ENCODE measurements at regions not wholly inside any gene's neighbourhood (a gene's known extent, or its start where the extent isn't known, plus 50 kb on each side); places are given as distances from the start of the nearest gene placed in this dataset.

DNA sequence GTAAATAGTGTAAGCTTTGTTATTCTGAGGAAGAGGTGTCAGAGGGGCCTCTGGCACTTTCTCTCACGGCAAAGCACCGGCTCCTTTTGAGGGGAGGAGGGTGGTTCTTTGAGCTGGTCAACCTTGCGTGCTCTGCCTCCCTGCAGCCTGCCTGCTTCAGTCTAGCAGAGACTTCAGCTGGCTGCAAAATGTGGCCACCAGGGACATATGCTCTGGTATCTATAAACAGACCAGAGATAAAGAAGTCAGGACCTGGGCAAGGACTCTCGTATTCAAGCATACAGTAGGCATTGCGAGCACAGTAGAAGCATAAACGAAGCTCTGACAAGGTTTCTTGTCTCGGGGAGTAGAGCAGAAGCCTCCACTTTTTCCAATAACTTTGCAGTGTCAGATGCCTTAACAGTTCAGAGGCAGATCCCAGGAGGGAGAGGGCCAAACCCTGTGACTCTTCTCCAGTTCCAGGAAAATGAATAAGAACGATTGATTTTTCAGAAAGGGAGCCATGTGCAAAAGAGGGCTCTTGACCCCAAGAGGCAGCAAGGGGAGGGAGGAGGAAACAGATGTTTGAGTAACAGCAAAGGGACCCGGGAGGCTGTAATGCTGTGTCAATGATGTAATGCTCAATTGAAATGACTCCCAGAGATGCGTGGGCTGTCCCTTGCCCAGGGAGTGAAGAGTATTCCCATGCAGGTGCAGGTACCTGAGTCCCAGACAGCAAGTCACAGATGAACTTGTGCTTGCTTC is 57.9 kb upstream of the TEX13D start:
- BruUV-seq (replicated peaks): no TSS peak
- in situ Hi-C loops (cut with MboI; ENCODE audit: low sequenced_read_pairs) (no loop called here), intact Hi-C loops (cut with micrococcal nuclease) (no loop called here), dilution Hi-C loops (cut with HindIII; ENCODE audit: low sequenced_read_pairs, unreplicated experiment) (no loop called here)
- Histone ChIP-seq H2AK9ac (replicated peaks; ENCODE audit: low read depth, low read length, poor library complexity) (no peak overlapping the region), H3K36me3 (ENCODE audit: control insufficient read depth, insufficient read depth, low read length) (no peaks in the 10 kb centered on the region), H4K91ac (ENCODE audit: insufficient read depth, low read depth, low read length) (no peak overlapping the region), H2BK5ac (ENCODE audit: low read depth, low read length, poor library complexity, severe bottlenecking) (no peak overlapping the region), H3K4me3 (ENCODE audit: insufficient read depth, low read depth, low read length) (no peak overlapping the region), H2BK20ac (ENCODE audit: low read depth, low read length) (no peak overlapping the region), H3K56ac (ENCODE audit: extremely low read depth, insufficient read depth, low read length) (no peak overlapping the region), H2AK5ac (ENCODE audit: low read depth, low read length) (no peak overlapping the region), H3K9ac (ENCODE audit: low read depth, low read length) (no peak overlapping the region), H2BK120ac (ENCODE audit: low read depth, low read length) (no peak overlapping the region), H3K9me1 (ENCODE audit: insufficient read depth, low read length) (no peaks in the 10 kb centered on the region), H2AFZ (replicated peaks; ENCODE audit: low read length, poor library complexity) (no peak overlapping the region), H3K4me2 (ENCODE audit: low read depth, low read length) (no peak overlapping the region), H3K9me3 (ENCODE audit: control insufficient read depth, insufficient read depth, low read length) (no peaks in the 10 kb centered on the region), H4K8ac (ENCODE audit: low read depth in 2 of 2, low read length in 2 of 2) (no peak overlapping the region), H3K4ac (ENCODE audit: low read depth, low read length) (no peak overlapping the region), H3K79me1 (ENCODE audit: low read depth in 1 of 2, low read length in 2 of 2) (no peaks in the 10 kb centered on the region), H3K18ac (ENCODE audit: low read depth, low read length) (no peak overlapping the region), H3K14ac (replicated peaks; ENCODE audit: low read depth, low read length) (no peak overlapping the region), H2BK15ac (ENCODE audit: low read depth, low read length) (no peak overlapping the region), H3K27me3 (ENCODE audit: control insufficient read depth, insufficient read depth, low read length) (no peaks in the 10 kb centered on the region), H3K4me1 (ENCODE audit: control insufficient read depth, insufficient read depth, low read length) (no peaks in the 10 kb centered on the region), H3K23ac (ENCODE audit: low read depth, low read length) (no peak overlapping the region), H4K5ac (ENCODE audit: low read depth, low read length) (no peak overlapping the region), H4K20me1 (ENCODE audit: insufficient read depth, low read length) (no peaks in the 10 kb centered on the region), H3K27ac (ENCODE audit: insufficient read depth, low read length) (no peak overlapping the region)
- 28% methylated on average over 5 of the region's 10 CpGs; no CpG with 5 or more reads in 1 of the 2 experiments for WGBS, 2 experiments (ENCODE audit: extremely low coverage in 2 of 2, insufficient read length in 1 of 2)
- DNase-seq (no peak), ATAC-seq (ENCODE audit: low read depth) (no peak)
- POLR2A ChIA-PET (ENCODE audit: unreplicated experiment): no interaction called here
- TF ChIP-seq CHD1 (IDR thresholded peaks at IDR 0.05; ENCODE audit: low read depth, low read length) (no peak), BHLHE40 (IDR thresholded peaks at IDR 0.05; ENCODE audit: low read depth, low read length) (no peak)
- CTCF ChIA-PET: no interaction called here

Measured in IMR-90 (cell line).